ENCODE measurements at regions not wholly inside any gene's neighbourhood (a gene's known extent, or its start where the extent isn't known, plus 50 kb on each side); places are given as distances from the start of the nearest gene placed in this dataset.

DNA sequence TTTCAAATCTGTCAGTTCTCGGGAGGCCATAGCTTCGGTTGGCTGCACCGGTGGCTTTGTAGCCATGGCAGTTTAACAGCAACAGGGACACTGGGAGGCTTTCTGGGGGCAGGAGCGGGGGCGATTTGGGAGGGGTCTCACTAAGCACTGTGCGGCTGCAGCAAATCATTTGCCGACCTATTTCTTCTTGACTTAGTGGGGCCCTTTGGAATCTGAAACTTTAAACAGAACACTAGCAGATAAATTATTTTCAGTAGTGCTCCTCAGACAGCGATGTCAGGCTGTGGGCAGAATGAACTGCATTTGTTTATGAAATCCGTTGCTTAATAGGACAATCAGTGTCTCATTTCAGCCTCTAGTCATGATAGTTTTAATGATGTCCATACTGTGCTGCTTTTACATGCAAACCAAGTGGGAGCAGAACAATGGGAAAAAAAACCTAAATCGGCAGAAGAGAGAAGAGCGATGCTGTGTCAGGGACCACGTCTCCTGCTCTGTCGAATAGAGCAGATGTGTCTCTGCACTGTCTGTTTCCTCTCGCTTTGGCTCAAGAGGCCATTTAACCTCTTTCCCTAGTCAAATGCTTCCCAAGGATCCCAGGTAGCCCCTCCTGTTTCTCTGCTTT is 211.9 kb downstream of the OLFM4 start:
- TF ChIP-seq CTCF (IDR thresholded peaks at IDR 0.05): no peak
- TF ChIP-seq POLR2A (IDR thresholded peaks at IDR 0.05): no peak
- TF ChIP-seq EP300 (IDR thresholded peaks at IDR 0.05): no peak

All from tibial nerve (tissue), 4 donors.